Retinal pigment epithelial cell (primary cell): ENCODE measurements at regions not wholly inside any gene's neighbourhood (a gene's known extent, or its start where the extent isn't known, plus 50 kb on each side); places are given as distances from the start of the nearest gene placed in this dataset.

Experiments
- DNase-seq: peaks from one replicate; pipeline ENCODE4 v3.0.0-alpha.2; 2010; ENCODE audit warnings: low read depth
- H3K4me3 ChIP-seq: 2 replicates; pipeline ENCODE4 v1.5.1; 2011; ENCODE audit warnings: mild to moderate bottlenecking, low read length, control low read depth, moderate library complexity
- TF ChIP-seq, protein P1 (sequence below): conservative IDR thresholded peaks from 2 replicates; pipeline ENCODE4 v1.5.1; 2011; ENCODE audit warnings: low read depth, low read length, control low read depth, inconsistent platforms

DNA sequence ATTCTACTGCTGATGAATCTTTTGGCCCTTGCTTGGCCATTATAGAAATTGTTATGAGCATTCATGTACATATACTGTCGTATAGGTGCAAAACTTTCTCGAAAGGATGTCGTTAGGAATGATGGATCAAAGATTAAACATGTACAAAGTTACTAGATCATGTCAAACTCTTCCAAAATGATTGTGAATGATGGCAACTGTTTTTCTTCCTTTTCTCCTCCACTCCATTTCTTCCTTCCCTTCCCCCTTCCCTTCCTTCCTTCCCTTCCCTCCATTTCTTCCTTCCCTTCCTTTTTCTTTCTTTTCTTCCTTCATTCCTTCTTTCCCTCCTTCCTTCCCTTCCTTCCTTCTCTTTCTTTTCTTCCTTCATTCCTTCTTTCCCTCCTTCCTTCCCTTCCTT is 973.9 kb downstream of the CDH11 start:
- TF ChIP-seq, protein P1, sequence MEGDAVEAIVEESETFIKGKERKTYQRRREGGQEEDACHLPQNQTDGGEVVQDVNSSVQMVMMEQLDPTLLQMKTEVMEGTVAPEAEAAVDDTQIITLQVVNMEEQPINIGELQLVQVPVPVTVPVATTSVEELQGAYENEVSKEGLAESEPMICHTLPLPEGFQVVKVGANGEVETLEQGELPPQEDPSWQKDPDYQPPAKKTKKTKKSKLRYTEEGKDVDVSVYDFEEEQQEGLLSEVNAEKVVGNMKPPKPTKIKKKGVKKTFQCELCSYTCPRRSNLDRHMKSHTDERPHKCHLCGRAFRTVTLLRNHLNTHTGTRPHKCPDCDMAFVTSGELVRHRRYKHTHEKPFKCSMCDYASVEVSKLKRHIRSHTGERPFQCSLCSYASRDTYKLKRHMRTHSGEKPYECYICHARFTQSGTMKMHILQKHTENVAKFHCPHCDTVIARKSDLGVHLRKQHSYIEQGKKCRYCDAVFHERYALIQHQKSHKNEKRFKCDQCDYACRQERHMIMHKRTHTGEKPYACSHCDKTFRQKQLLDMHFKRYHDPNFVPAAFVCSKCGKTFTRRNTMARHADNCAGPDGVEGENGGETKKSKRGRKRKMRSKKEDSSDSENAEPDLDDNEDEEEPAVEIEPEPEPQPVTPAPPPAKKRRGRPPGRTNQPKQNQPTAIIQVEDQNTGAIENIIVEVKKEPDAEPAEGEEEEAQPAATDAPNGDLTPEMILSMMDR = no peak
- no peak for DNase-seq
- H3K4me3 ChIP-seq = no peak overlapping the region

DNA sequence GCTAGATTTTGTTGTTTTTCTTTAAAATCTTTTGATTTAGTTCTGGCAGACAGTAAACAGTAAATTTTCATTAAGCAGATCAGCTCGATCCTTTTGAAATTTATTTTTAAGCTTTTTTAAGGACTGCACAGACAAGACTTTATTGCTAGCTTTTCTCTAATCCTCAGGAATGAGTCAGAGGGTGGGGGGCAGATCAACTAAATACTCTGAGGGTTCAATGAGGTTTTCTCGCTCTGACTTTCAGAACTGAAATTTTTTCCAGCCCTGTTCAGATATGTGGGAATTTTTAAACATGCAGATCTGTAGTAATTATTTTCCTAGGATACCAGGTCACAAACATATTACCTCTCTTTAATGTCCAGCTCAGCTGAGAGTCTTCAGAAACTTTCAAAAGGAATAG is 977.2 kb downstream of the CDH11 start:
- DNase-seq = no peak
- TF ChIP-seq, protein P1 = no peak
- H3K4me3 ChIP-seq = no peak overlapping the region

DNA sequence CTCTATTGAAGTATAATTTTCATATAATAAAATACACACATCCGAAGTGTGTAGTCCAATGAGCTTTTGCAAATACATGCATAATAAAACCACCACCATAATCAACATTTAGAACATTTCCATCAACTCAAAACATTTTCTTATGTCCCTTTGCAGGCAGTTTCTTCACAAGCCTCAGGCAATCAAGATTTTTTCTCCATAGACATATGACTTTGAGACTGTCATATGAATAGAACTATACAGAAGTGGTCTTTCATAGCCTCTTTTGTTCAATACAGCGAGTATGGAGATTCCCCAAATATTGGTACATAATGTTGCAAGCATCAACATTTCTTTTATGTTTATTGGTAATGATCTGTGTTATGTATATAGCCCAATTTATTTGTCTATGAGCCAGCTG is 983.2 kb downstream of the CDH11 start:
- TF ChIP-seq, protein P1 = no peak
- no peak overlapping the region for H3K4me3 ChIP-seq
- no peak for DNase-seq

DNA sequence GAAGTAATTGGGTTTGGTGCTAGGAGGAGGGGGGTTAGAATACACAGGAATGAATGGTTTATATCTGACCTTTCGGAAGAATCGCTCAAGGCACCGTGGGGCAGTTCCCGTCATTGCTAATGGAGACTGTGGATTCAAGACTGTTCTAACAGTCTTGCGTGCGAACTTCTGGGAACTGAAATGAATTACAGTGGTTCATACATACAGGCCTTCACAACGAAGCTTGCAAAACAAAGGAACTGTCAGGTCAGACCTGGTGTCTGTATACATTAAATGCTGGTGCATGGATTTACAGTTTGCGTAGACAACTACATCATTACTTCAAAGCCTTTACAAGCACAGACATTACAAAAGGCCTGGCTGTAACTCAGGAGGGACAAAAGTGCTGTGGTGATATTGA is 983.9 kb downstream of the CDH11 start:
- no peak for DNase-seq
- H3K4me3 ChIP-seq = no peak overlapping the region
- TF ChIP-seq, protein P1 = no peak

DNA sequence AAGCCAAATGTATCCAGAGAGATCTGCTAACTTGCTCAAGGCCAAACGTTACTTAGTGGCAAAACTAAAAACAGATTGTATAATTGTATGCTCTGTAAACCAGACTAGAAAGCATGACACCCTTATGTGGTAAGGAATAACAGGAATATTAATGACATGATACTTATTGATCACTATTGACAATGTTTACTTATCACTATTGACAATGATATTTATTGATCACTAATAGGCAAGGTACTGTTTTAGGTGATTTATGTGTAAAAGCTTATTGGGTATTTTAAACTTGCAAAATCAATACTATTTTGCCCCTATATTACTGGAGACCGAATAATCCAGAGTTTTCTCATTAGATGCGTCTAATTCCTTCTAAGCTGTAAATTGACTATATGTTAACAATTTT is 985.1 kb downstream of the CDH11 start:
- DNase-seq = no peak
- no peak overlapping the region for H3K4me3 ChIP-seq
- TF ChIP-seq, protein P1 = no peak

DNA sequence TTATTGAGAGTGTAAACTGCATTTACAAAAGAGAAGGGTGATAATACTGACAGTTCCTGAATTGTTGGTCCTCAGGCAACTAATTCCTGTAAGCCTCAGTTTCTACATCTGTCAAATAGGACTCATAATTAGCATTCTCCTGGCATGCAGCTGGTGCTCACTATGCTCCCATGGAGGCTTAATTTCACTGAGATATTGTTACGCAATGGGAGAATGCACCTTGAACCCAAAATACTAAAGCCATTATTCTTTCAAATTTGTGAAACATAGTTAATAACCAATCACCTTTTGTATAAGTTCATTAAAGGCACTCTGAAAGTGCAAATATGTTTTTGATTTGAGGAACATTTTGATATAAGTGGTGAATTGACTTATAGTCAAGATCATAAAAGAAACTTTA is 985.5 kb downstream of the CDH11 start:
- TF ChIP-seq, protein P1 = no peak
- DNase-seq = no peak
- no peak overlapping the region for H3K4me3 ChIP-seq

DNA sequence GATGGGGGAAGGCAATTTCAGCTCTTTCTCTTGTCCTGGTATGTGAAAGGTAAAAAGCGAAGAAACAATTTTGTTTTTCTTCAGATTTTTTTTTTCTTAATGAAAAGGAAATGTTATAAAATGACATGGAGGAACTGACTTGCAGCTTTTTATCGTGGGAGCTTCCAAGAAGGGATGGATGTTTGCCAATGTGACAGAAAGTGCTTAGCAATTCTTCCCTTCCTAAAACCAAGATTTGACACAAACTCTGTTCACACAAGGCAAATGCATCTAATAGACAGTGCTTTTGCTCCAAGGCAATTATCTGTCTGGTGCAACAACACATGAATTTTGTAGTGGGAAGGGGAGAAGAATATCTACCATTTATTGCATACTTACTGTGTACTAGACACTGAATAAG is 988.5 kb downstream of the CDH11 start:
- H3K4me3 ChIP-seq = no peak overlapping the region
- TF ChIP-seq, protein P1 = no peak
- DNase-seq = no peak
